Astrocyte (in vitro differentiated cells and primary cell): ENCODE measurements at regions not wholly inside any gene's neighbourhood (a gene's known extent, or its start where the extent isn't known, plus 50 kb on each side); places are given as distances from the start of the nearest gene placed in this dataset.

Source experiments
- CTCF ChIP-seq: IDR thresholded peaks from 2 replicates; pipeline ENCODE4 v1.5.1; 2011; ENCODE audit warnings: low read depth, mild to moderate bottlenecking, inconsistent platforms, low read length, moderate library complexity; ENCODE audit not compliant: insufficient read depth
- EZH2 ChIP-seq: IDR thresholded peaks from 2 replicates; pipeline ENCODE4 v1.6.1; 2012; ENCODE audit warnings: mild to moderate bottlenecking, low read length, inconsistent platforms; ENCODE audit not compliant: insufficient read depth

- no peak for TF ChIP-seq EZH2
- no peak for TF ChIP-seq CTCF
These were observed 79.6 kb upstream of the PPM1J start for GRCh38 chr1:112794654-112795239.
